ENCODE measurements at regions not wholly inside any gene's neighbourhood (a gene's known extent, or its start where the extent isn't known, plus 50 kb on each side); places are given as distances from the start of the nearest gene placed in this dataset.

GRCh38 chr6:82015526-82015925, 232.0 kb downstream of the IBTK start:
- peak in 2 of 7 donors; percentile 28 to 29 for DNase-seq
- intact Hi-C loops (cut with DNase I): no loop called here
- Histone ChIP-seq H3K4me1 (replicated peaks in 1 of 2) (peaks cover 44 to 59% of the 10 kb centered on the region in 2 donors), H3K27me3 (no peaks in the 10 kb centered on the region), H3K27ac (peak overlapping the region; percentile 50 to 87 (median 68)), H3K36me3 (replicated peaks in 1 of 2) (no peaks in the 10 kb centered on the region), H3K9me3 (replicated peaks in 1 of 3) (no peaks in the 10 kb centered on the region), H3K4me3 (no peak overlapping the region)
- TF ChIP-seq, protein P1, sequence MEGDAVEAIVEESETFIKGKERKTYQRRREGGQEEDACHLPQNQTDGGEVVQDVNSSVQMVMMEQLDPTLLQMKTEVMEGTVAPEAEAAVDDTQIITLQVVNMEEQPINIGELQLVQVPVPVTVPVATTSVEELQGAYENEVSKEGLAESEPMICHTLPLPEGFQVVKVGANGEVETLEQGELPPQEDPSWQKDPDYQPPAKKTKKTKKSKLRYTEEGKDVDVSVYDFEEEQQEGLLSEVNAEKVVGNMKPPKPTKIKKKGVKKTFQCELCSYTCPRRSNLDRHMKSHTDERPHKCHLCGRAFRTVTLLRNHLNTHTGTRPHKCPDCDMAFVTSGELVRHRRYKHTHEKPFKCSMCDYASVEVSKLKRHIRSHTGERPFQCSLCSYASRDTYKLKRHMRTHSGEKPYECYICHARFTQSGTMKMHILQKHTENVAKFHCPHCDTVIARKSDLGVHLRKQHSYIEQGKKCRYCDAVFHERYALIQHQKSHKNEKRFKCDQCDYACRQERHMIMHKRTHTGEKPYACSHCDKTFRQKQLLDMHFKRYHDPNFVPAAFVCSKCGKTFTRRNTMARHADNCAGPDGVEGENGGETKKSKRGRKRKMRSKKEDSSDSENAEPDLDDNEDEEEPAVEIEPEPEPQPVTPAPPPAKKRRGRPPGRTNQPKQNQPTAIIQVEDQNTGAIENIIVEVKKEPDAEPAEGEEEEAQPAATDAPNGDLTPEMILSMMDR (IDR thresholded peaks at IDR 0.05): no peak
- no peak for TF ChIP-seq POLR2A (IDR thresholded peaks at IDR 0.05)
- WGBS, 4 donors: 18 to 38% (median 31%) methylated on average over 2 of the region's 2 CpGs

DNA sequence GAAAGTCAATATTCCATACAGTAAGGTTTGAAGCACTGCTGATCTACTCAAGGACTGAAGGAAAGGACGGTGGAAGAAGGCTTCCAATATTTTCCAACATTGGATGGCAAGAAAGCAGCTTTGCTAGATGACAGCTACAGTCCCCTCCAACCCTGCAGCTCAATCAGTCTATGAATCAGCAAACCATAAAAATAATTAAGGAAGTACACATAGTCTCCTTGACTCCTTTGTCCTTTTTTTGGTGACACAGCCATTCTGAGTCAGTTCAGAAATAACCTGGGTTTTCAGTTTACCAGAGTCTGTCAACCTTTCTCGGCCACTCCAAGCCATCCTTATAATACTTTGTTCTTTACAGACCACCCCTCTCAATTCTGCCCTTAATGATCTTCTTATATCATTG, 232.5 kb downstream of the IBTK start:
- Histone ChIP-seq H3K36me3 (replicated peaks in 1 of 2) (no peaks in the 10 kb centered on the region), H3K4me1 (replicated peaks in 1 of 2) (peaks cover 42 to 58% of the 10 kb centered on the region in 2 donors), H3K4me3 (no peak overlapping the region), H3K27ac (peak overlapping the region; percentile 61 to 87 (median 68)), H3K27me3 (no peaks in the 10 kb centered on the region), H3K9me3 (replicated peaks in 1 of 3) (no peaks in the 10 kb centered on the region)
- WGBS, 4 donors: 36 to 45% (median 43%) methylated on average over 2 of the region's 2 CpGs
- DNase-seq: no peak
- intact Hi-C loops (cut with DNase I): no loop called here
- TF ChIP-seq, protein P1 (IDR thresholded peaks at IDR 0.05): no peak
- TF ChIP-seq POLR2A (IDR thresholded peaks at IDR 0.05): no peak

GRCh38 chr6:82013561-82014530, 233.7 kb downstream of the IBTK start:
- TF ChIP-seq, protein P1 (IDR thresholded peaks at IDR 0.05): no peak
- peak in 1 of 2 donors; percentile 23 for TF ChIP-seq POLR2A (IDR thresholded peaks at IDR 0.05)
- Histone ChIP-seq H3K27me3 (no peaks in the 10 kb centered on the region), H3K4me1 (replicated peaks in 1 of 2) (peaks cover 42 to 58% of the 10 kb centered on the region in 2 donors), H3K36me3 (replicated peaks in 1 of 2) (no peaks in the 10 kb centered on the region), H3K9me3 (replicated peaks in 1 of 3) (no peaks in the 10 kb centered on the region), H3K27ac (peak overlapping the region; percentile 61 to 87 (median 68)), H3K4me3 (no peak overlapping the region)
- intact Hi-C loops (cut with DNase I): no loop called here
- WGBS, 4 donors: 22 to 35% (median 24%) methylated on average over 3 of the region's 3 CpGs
- DNase-seq: peak; percentile 29 to 71 (median 52)

DNA sequence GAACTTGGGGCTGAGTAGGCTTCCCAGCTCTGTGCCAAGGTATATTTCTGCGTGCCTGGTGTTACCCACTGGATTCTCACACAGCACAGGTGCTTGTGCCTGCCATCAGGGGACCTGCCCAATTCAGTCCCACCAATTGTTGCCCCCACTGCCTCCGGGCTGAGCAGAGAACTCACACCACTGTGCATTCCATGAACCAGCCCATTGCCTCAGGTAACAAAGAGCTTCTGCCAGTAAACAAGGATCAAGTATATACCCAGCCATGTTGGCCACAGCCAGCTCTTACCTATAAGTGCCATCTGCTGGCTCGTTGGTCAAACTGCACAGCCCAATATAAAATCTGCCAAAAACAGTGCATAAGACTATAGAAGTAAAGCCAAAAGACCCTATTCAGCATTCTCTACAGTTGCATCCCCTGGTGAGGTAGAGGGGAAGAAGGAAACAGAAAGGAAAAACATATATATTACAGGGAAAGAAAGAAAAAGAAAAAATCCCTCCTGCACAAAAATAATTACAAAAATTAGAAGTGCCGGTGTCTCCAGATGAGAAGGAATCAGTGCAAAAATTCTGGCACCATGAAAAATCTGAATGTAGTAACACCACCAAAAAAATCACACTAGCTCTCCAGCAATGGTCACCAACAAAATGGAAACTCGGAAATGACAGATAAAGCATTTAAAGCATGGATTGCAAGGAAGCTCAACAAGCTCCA, 241.4 kb downstream of the IBTK start:
- intact Hi-C loops (cut with DNase I): no loop called here
- Histone ChIP-seq H3K27ac (no peak overlapping the region), H3K9me3 (replicated peaks in 1 of 3) (no peaks in the 10 kb centered on the region), H3K4me3 (no peak overlapping the region), H3K4me1 (replicated peaks in 1 of 2) (no peaks in the 10 kb centered on the region), H3K36me3 (replicated peaks in 1 of 2) (no peaks in the 10 kb centered on the region), H3K27me3 (no peaks in the 10 kb centered on the region)
- 35 to 71% (median 61%) methylated on average over 3 to 5 of the region's 5 CpGs for WGBS, 4 donors
- peak in 4 of 7 donors; percentile 15 to 65 (median 40) for DNase-seq
- TF ChIP-seq POLR2A (IDR thresholded peaks at IDR 0.05): no peak
- TF ChIP-seq, protein P1 (IDR thresholded peaks at IDR 0.05): peak; percentile 28 to 55 (median 54)
